CD4-positive, CD25-positive, alpha-beta regulatory T cell (primary cell): ENCODE measurements at regions not wholly inside any gene's neighbourhood (a gene's known extent, or its start where the extent isn't known, plus 50 kb on each side); places are given as distances from the start of the nearest gene placed in this dataset.

Source experiments
- ATAC-seq, 2 donors: fragments of 150-1000 bp; cut with Tn5 transposase; one replicate each; pipeline ENCODE4 v1.10.0; 2021; ENCODE audit warnings: low read depth in 2 of 2, moderate number of reproducible peaks in 2 of 2, moderate library complexity in 1 of 2
- DNase-seq, 3 donors: peaks; one replicate each; pipeline versions ENCODE4 v3.0.0 to v3.0.0-alpha.2; 2012 to 2022; ENCODE audit warnings: mixed read lengths in 1 of 3
- H3K27ac ChIP-seq: one replicate; pipeline ENCODE4 v1.7.0; 2013; ENCODE audit warnings: mild to moderate bottlenecking, low read length; ENCODE audit not compliant: insufficient read depth, poor library complexity, severe bottlenecking
- H3K27me3 ChIP-seq: one replicate; pipeline ENCODE4 v1.7.0; 2013; ENCODE audit warnings: low read length; ENCODE audit not compliant: control insufficient read depth, insufficient read depth
- H3K36me3 ChIP-seq: one replicate; pipeline ENCODE4 v1.7.0; 2013; ENCODE audit warnings: mild to moderate bottlenecking, low read length, moderate library complexity; ENCODE audit not compliant: control insufficient read depth, insufficient read depth
- H3K4me1 ChIP-seq: 2 replicates; pipeline ENCODE4 v1.7.0; 2013; ENCODE audit warnings: mild to moderate bottlenecking, low read length; ENCODE audit not compliant: insufficient read depth, control insufficient read depth, poor library complexity, severe bottlenecking
- H3K4me3 ChIP-seq: one replicate; pipeline ENCODE4 v1.7.0; 2013; ENCODE audit warnings: low read depth, mild to moderate bottlenecking, low read length, moderate library complexity
- H3K9me3 ChIP-seq, 2 experiments: 1 replicate in 1 of 2; 2 replicates in 1 of 2; pipeline ENCODE4 v1.7.0; 2013; ENCODE audit warnings: low read length in 2 of 2, mild to moderate bottlenecking in 1 of 2, moderate library complexity in 1 of 2; ENCODE audit not compliant: control insufficient read depth in 2 of 2
- H3K27ac Mint-ChIP-seq, 3 donors: one replicate each; pipeline ENCODE4 v1.8.0; 2020 to 2022; ENCODE audit warnings: mild to moderate bottlenecking in 3 of 3, mixed read lengths in 3 of 3, moderate library complexity in 2 of 3
- H3K27me3 Mint-ChIP-seq: one replicate; pipeline ENCODE4 v1.8.0; 2022; ENCODE audit warnings: mild to moderate bottlenecking, mixed read lengths
- H3K36me3 Mint-ChIP-seq: one replicate; pipeline ENCODE4 v1.8.0; 2020; ENCODE audit warnings: mixed read lengths
- H3K4me1 Mint-ChIP-seq, 4 donors: one replicate each; pipeline ENCODE4 v1.8.0; 2020 to 2022; ENCODE audit warnings: mixed read lengths in 4 of 4, mild to moderate bottlenecking in 1 of 4
- H3K4me3 Mint-ChIP-seq, 4 donors: one replicate each; pipeline ENCODE4 v1.8.0; 2020 to 2022; ENCODE audit warnings: mild to moderate bottlenecking in 4 of 4, mixed read lengths in 4 of 4, moderate library complexity in 3 of 4
- H3K9me3 Mint-ChIP-seq, 7 donors: one replicate each; pipeline ENCODE4 v1.8.0; 2020 to 2022; ENCODE audit warnings: mixed read lengths in 7 of 7, mild to moderate bottlenecking in 3 of 7, moderate library complexity in 2 of 7

DNA sequence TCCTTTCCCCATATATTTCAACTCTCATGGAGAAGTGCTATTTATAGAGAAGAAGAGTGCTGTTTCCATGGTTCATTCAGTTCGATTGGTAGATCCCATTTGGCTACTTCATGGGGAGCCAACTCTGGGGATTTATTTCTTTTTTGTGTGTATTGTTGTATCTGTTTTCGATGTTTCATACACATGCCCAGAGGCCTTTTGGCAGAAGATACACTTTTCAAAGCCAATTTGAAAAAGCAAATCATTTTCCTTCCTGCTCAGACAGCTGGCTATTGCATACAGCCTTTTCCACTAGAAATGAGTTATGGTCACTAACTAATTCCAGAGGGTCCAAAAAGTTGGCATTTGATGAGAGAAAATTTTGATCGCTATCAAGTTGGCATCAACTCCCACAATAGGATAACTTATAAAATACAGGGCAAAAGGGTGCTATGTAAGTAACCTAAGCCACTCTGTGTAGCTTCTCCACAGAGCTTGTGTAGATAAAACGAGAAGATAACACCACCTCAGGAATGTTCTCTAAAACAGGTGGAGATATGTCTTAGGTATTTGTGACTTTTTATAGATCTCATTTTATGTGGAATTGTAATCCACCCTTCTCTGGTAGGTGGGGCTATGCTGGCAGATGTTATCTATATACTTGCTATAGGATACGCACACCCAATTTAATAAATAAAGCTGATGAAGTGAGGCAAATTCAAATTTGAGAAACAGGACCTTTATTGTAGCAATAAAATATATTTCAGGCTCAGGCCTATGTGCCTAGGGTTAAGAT lies 798.5 kb downstream of the SATB2 start:
- Histone ChIP-seq H3K4me1 (no peaks in the 10 kb centered on the region), H3K27ac (no peak overlapping the region), H3K4me3 (no peak overlapping the region), H3K36me3 (no peaks in the 10 kb centered on the region), H3K9me3 (no peaks in the 10 kb centered on the region), H3K27me3 (no peaks in the 10 kb centered on the region)
- Mint-ChIP-seq H3K27me3 (no peaks in the 10 kb centered on the region), H3K4me3 (no peak overlapping the region), H3K36me3 (no peaks in the 10 kb centered on the region), H3K27ac (no peak overlapping the region), H3K4me1 (no peaks in the 10 kb centered on the region), H3K9me3 (no peaks in the 10 kb centered on the region)
- ATAC-seq (no peak), DNase-seq (no peak)

DNA sequence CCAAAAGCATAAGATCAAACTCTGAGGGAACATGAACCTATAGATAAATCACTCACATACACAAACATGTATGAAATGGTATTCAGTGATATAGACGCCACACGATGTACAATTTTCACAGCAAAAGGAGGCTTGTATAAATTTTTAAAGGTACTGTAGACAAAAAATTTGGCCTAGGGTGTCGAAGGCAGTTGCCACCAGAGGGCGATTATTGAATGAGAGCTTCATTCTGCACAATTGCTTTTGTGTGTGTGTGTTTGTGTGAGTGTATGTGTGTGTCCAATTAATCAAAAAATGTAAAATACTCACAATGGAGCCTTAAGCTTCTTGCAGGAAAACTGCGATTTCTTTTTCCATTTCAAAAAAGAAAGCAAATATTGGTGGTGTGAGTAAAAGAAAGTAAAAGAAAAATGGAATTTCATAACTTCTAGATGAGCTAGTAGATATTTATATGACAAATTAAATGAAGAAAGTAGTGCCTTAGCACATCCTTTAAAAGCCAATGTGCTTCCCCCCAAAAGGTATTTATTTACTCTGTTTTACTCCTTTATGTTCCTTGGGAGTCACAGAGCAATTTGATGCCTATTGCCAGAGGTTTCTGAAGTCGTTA lies 800.1 kb downstream of the SATB2 start:
- no peaks in the 10 kb centered on the region for H3K36me3 Mint-ChIP-seq
- Histone ChIP-seq H3K4me3 (no peak overlapping the region), H3K27me3 (no peaks in the 10 kb centered on the region), H3K27ac (no peak overlapping the region), H3K4me1 (no peaks in the 10 kb centered on the region), H3K9me3 (no peaks in the 10 kb centered on the region), H3K36me3 (no peaks in the 10 kb centered on the region)
- no peak overlapping the region for H3K27ac Mint-ChIP-seq
- H3K9me3 Mint-ChIP-seq, result no peaks in the 10 kb centered on the region
- no peaks in the 10 kb centered on the region for H3K27me3 Mint-ChIP-seq
- no peaks in the 10 kb centered on the region for H3K4me1 Mint-ChIP-seq
- H3K4me3 Mint-ChIP-seq, result no peak overlapping the region
- ATAC-seq, result no peak
- DNase-seq, result no peak

- ATAC-seq (no peak), DNase-seq (no peak)
- Mint-ChIP-seq H3K9me3 (no peaks in the 10 kb centered on the region), H3K4me1 (no peaks in the 10 kb centered on the region), H3K27me3 (no peaks in the 10 kb centered on the region), H3K36me3 (no peaks in the 10 kb centered on the region), H3K27ac (no peak overlapping the region), H3K4me3 (no peak overlapping the region)
- Histone ChIP-seq H3K36me3 (no peaks in the 10 kb centered on the region), H3K27ac (no peak overlapping the region), H3K4me3 (no peak overlapping the region), H3K27me3 (no peaks in the 10 kb centered on the region), H3K4me1 (no peaks in the 10 kb centered on the region), H3K9me3 (no peaks in the 10 kb centered on the region)
Observed at GRCh38 chr2:198656869-198657268, 800.9 kb downstream of the SATB2 start.

GRCh38 chr2:198654646-198655045 lies 803.1 kb downstream of the SATB2 start:
- H3K4me3 Mint-ChIP-seq, result no peak overlapping the region

DNA sequence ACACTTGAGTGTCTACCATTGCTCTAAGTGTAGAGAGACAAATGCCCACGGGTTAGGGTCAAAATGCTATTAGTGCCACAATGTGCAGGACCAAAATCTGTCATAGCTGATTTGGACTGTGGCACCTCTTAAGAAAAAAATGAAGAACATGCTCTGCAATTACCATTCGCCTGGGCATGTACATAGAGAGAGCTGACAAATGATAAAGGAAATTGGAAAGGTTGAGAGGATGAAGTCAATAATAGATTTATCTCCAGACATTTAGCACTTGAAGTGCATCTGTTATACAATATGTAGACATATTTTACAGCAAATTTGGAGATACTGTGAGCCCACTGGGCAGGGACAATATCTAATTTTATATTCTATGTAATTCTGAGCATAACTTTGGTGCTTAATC lies 804.4 kb downstream of the SATB2 start:
- no peaks in the 10 kb centered on the region for H3K9me3 ChIP-seq
- no peak overlapping the region for H3K27ac ChIP-seq

More at GRCh38 chr2:198654646-198655045, 803.1 kb downstream of the SATB2 start:
- ATAC-seq (no peak), DNase-seq (no peak)
- H3K9me3 Mint-ChIP-seq, result peaks cover 0 to 2% (median 0%) of the 10 kb centered on the region in 7 donors
- Histone ChIP-seq H3K36me3 (no peaks in the 10 kb centered on the region), H3K9me3 (no peaks in the 10 kb centered on the region), H3K27me3 (no peaks in the 10 kb centered on the region), H3K4me1 (no peaks in the 10 kb centered on the region), H3K4me3 (no peak overlapping the region), H3K27ac (no peak overlapping the region)
- H3K36me3 Mint-ChIP-seq, result no peaks in the 10 kb centered on the region
- H3K27ac Mint-ChIP-seq, result no peak overlapping the region
- H3K27me3 Mint-ChIP-seq, result no peaks in the 10 kb centered on the region
- no peaks in the 10 kb centered on the region for H3K4me1 Mint-ChIP-seq

GRCh38 chr2:198652461-198652860 lies 805.3 kb downstream of the SATB2 start:
- H3K27ac Mint-ChIP-seq, result no peak overlapping the region
- H3K27me3 Mint-ChIP-seq, result no peaks in the 10 kb centered on the region
- DNase-seq (no peak), ATAC-seq (no peak)
- no peak overlapping the region for H3K4me3 Mint-ChIP-seq
- Histone ChIP-seq H3K27me3 (no peaks in the 10 kb centered on the region), H3K4me3 (no peak overlapping the region), H3K36me3 (no peaks in the 10 kb centered on the region), H3K27ac (no peak overlapping the region), H3K9me3 (no peaks in the 10 kb centered on the region), H3K4me1 (no peaks in the 10 kb centered on the region)
- H3K4me1 Mint-ChIP-seq, result no peaks in the 10 kb centered on the region
- peaks cover 0 to 2% (median 0%) of the 10 kb centered on the region in 7 donors for H3K9me3 Mint-ChIP-seq
- H3K36me3 Mint-ChIP-seq, result no peaks in the 10 kb centered on the region

More for the DNA sequence above, 804.4 kb downstream of the SATB2 start:
- Mint-ChIP-seq H3K36me3 (no peaks in the 10 kb centered on the region), H3K4me3 (no peak overlapping the region), H3K27ac (no peak overlapping the region), H3K27me3 (no peaks in the 10 kb centered on the region), H3K9me3 (peaks cover 0 to 2% (median 0%) of the 10 kb centered on the region in 7 donors), H3K4me1 (no peaks in the 10 kb centered on the region)
- H3K36me3 ChIP-seq, result no peaks in the 10 kb centered on the region
- H3K4me3 ChIP-seq, result no peak overlapping the region
- H3K27me3 ChIP-seq, result no peaks in the 10 kb centered on the region
- no peaks in the 10 kb centered on the region for H3K4me1 ChIP-seq
- ATAC-seq (no peak), DNase-seq (no peak)

GRCh38 chr2:198645816-198646215 lies 811.9 kb downstream of the SATB2 start:
- Mint-ChIP-seq H3K4me1 (no peaks in the 10 kb centered on the region), H3K9me3 (peaks cover 0 to 1% (median 0%) of the 10 kb centered on the region in 7 donors), H3K27me3 (no peaks in the 10 kb centered on the region), H3K4me3 (no peak overlapping the region), H3K36me3 (no peaks in the 10 kb centered on the region), H3K27ac (no peak overlapping the region)
- H3K27me3 ChIP-seq, result no peaks in the 10 kb centered on the region
- DNase-seq (no peak), ATAC-seq (no peak)
- no peak overlapping the region for H3K27ac ChIP-seq
- no peaks in the 10 kb centered on the region for H3K9me3 ChIP-seq
- H3K4me1 ChIP-seq, result no peaks in the 10 kb centered on the region
- H3K4me3 ChIP-seq, result no peak overlapping the region
- H3K36me3 ChIP-seq, result no peaks in the 10 kb centered on the region

GRCh38 chr2:198641161-198641560 lies 816.6 kb downstream of the SATB2 start:
- H3K36me3 ChIP-seq, result no peaks in the 10 kb centered on the region
- no peaks in the 10 kb centered on the region for H3K36me3 Mint-ChIP-seq
- H3K4me1 Mint-ChIP-seq, result no peaks in the 10 kb centered on the region
- DNase-seq (no peak), ATAC-seq (no peak)
- H3K27ac Mint-ChIP-seq, result no peak overlapping the region
- no peaks in the 10 kb centered on the region for H3K4me1 ChIP-seq
- no peaks in the 10 kb centered on the region for H3K9me3 ChIP-seq
- no peaks in the 10 kb centered on the region for H3K27me3 ChIP-seq
- H3K4me3 Mint-ChIP-seq, result no peak overlapping the region
- no peak overlapping the region for H3K4me3 ChIP-seq
- H3K9me3 Mint-ChIP-seq, result no peaks in the 10 kb centered on the region
- H3K27me3 Mint-ChIP-seq, result no peaks in the 10 kb centered on the region
- no peak overlapping the region for H3K27ac ChIP-seq
